Epithelial cell of proximal tubule (primary cell): ENCODE measurements at regions not wholly inside any gene's neighbourhood (a gene's known extent, or its start where the extent isn't known, plus 50 kb on each side); places are given as distances from the start of the nearest gene placed in this dataset.
A peak's percentile ranks its signal among the peaks of the same experiment; 100 is the strongest.
"Not testable (repeated sequence)": the region's sequence is repeated elsewhere in the genome, so short reads cannot be mapped to it uniquely, and the experiment has no call there.

ENCODE experiments used
- DNase-seq: peaks from one replicate; pipeline ENCODE4 v3.0.0-alpha.2; 2011; ENCODE audit warnings: low read depth
- H3K4me3 ChIP-seq: 2 replicates; pipeline ENCODE4 v1.5.1; 2011; ENCODE audit warnings: low read depth, mild to moderate bottlenecking, low read length
- TF ChIP-seq, protein P1 (sequence below): conservative IDR thresholded peaks from 2 replicates; pipeline ENCODE4 v1.5.1; 2012; ENCODE audit warnings: low read depth, mild to moderate bottlenecking, low read length

DNA sequence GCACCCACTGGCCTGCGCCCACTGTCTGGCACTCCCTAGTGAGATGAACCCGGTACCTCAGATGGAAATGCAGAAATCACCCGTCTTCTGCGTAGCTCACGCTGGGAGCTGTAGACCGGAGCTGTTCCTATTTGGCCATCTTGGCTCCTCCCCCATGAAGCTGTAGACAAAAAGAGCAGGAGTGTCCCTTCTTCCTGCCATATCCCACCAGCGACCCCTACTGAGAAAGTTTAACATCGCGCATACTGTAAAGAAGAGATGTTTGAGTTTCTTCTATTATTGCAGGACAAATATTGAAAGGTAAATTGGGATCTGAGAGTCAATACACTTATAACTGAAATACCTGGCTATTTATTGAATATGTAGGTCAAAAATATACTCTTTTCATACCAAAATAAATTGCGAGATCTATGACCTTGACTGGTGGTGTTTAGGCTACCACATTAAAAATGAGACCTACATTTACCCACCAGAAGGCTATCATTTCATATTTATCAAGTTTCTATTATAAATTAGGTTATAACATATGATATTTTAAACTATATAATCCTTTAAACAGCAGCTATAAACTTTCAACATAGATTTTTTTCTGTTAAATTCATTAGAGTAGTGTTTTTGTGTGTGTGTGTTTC, 586.3 kb downstream of the HTR1B start:
- peak; percentile 7 for DNase-seq
- H3K4me3 ChIP-seq: no peak overlapping the region

DNA sequence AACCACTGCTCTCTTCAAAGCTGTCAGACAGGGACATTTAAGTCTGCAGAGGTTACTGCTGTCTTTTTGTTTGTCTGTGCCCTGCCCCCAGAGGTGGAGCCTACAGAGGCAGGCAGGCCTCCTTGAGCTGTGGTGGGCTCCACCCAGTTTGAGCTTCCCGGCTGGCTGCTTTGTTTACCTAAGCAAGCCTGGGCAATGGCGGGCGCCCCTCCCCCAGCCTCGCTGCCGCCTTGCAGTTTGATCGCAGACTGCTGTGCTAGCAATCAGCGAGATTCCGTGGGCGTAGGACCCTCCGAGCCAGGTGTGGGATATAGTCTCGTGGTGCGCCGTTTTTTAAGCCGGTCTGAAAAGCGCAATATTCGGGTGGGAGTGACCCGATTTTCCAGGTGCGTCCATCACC, 586.9 kb downstream of the HTR1B start:
- H3K4me3 ChIP-seq, DNase-seq: not testable (repeated sequence)

More for the DNA sequence above, 586.3 kb downstream of the HTR1B start:
- TF ChIP-seq, protein P1, sequence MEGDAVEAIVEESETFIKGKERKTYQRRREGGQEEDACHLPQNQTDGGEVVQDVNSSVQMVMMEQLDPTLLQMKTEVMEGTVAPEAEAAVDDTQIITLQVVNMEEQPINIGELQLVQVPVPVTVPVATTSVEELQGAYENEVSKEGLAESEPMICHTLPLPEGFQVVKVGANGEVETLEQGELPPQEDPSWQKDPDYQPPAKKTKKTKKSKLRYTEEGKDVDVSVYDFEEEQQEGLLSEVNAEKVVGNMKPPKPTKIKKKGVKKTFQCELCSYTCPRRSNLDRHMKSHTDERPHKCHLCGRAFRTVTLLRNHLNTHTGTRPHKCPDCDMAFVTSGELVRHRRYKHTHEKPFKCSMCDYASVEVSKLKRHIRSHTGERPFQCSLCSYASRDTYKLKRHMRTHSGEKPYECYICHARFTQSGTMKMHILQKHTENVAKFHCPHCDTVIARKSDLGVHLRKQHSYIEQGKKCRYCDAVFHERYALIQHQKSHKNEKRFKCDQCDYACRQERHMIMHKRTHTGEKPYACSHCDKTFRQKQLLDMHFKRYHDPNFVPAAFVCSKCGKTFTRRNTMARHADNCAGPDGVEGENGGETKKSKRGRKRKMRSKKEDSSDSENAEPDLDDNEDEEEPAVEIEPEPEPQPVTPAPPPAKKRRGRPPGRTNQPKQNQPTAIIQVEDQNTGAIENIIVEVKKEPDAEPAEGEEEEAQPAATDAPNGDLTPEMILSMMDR: peak; percentile 58

DNA sequence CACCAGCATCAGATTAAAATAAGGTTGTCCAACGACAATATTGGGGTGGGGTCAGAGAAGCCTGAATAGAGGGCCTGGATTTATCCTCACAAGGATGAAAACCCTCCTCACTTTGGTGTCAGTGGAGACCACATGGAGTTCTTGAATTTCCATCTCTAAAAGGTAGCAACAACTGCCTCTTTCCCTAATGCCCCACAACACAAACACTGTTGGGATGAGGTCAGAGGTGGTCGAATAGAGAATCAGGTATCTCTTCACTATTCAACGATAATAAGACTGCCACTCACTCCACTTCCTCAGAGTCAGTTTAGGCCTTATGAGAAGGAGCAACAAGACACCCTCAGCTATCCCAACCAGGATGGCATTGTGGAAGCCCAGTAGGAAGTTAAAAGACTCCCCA, 596.1 kb downstream of the HTR1B start:
- H3K4me3 ChIP-seq: no peak overlapping the region
- TF ChIP-seq, protein P1: no peak
- no peak for DNase-seq

DNA sequence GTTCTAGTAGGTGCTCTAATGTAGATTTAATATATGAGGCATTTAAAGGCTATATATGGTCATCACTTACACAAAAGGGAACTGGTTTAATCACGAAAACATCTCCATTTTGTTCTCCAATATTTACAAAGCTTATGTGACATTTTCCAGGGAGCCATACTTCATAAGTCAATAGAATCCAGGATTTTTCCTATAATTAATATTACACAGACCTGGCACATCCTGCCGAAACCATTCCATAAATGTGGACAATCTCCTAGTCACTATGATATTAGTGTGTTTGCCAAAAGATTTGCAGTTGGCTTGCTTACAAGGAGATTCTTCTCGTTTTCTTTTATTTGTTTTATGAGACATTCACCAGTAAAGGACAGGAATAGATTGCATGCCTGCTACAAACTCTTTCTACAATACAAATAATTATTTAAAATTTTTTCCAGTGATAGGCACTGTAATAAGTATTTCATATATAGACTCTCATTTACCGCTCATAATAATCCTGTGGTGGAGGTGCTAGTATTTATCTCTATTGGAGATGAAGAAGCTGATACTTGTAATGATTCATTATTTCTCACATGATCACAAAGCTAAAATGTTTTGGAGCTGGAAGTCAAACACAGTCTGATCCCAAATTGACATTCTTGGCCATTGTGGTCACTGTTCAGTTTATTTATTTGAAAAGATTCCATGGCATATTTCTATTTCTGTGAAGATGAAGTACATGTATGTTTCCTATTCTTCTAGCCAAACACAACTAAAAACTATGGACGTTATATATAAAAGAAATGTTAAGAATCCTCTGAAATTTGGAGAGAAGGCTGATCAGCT, 597.0 kb downstream of the HTR1B start:
- no peak for DNase-seq
- TF ChIP-seq, protein P1: no peak
- H3K4me3 ChIP-seq: no peak overlapping the region

DNA sequence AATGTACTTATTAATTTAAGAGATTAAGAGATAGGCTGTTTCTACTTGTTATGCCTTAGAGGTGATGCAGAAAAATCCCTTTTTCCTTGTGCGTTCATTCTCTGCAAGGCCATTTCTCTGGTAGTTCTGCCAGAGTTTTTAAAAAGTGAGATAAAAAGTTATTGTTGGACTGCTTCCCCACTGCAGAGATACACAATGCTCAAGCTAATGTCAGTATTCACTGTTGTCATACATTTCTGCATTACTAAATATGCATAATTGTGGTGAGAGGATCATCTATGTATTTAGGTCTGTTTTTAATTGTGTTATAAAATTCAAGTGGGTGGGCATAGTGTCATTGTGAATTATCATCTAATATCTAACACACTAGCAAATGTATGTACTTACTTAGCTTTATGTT, 600.4 kb downstream of the HTR1B start:
- no peak overlapping the region for H3K4me3 ChIP-seq
- TF ChIP-seq, protein P1: no peak
- DNase-seq: no peak

DNA sequence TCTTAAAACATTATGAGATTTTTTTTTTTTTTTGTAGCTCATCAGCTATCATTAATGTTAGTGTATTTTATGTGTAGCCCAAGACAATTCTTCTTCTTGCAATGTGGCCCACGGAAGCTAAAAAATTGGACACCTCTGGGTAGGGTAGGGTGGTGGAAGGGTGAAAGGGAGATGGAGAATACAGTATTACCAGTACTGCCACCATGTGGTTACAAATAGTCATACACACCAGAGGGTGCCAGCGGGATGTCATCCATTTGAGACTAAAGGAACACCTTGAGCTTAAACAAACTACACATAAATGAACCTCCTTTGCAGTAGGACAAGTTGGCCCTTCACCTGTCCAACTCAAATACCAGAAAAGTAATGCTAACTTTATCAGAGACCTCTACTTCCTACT, 601.9 kb downstream of the HTR1B start:
- DNase-seq: no peak
- H3K4me3 ChIP-seq: no peak overlapping the region
- TF ChIP-seq, protein P1: peak; percentile 45

DNA sequence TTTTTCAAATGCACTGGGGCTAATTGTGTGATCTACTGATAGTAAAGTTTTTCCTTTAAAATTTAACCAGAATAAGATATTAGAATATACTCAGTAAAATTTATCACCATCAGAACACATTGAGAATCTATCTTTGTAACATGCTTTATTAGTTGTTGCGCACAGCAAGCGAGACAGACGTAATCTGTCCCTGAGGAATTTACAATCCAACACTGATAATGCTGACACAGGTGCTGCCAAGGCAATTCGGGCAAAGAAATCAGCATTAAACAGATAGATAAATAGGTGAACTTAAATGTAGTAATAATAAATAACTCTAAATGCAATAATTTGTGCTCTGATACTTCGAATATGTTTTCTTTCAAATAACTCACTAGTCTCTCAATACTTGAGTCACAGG, 607.2 kb downstream of the HTR1B start:
- H3K4me3 ChIP-seq: no peak overlapping the region
- TF ChIP-seq, protein P1: no peak
- no peak for DNase-seq
